ENCODE measurements at regions not wholly inside any gene's neighbourhood (a gene's known extent, or its start where the extent isn't known, plus 50 kb on each side); places are given as distances from the start of the nearest gene placed in this dataset.

- no peak overlapping the region for H3K4me3 ChIP-seq (ENCODE audit: low read depth, low read length)
- no peak for TF ChIP-seq CTCF (IDR thresholded peaks at IDR 0.05; ENCODE audit: low read depth, low read length)
Observed at GRCh38 chr5:147162740-147163139, 72.1 kb upstream of the STK32A start.

- H3K4me3 ChIP-seq (ENCODE audit: low read depth, low read length): no peak overlapping the region
- no peak for TF ChIP-seq CTCF (IDR thresholded peaks at IDR 0.05; ENCODE audit: low read depth, low read length)
Observed at GRCh38 chr5:147167529-147167928, 67.3 kb upstream of the STK32A start.

GRCh38 chr5:147168578-147169327 lies 66.1 kb upstream of the STK32A start:
- no peak overlapping the region for H3K4me3 ChIP-seq (ENCODE audit: low read depth, low read length)
- TF ChIP-seq CTCF (IDR thresholded peaks at IDR 0.05; ENCODE audit: low read depth, low read length): no peak

- H3K4me3 ChIP-seq (ENCODE audit: low read depth, low read length): no peak overlapping the region
- TF ChIP-seq CTCF (IDR thresholded peaks at IDR 0.05; ENCODE audit: low read depth, low read length): no peak
Observed at GRCh38 chr5:147169399-147169798, 65.4 kb upstream of the STK32A start.

GRCh38 chr5:147169901-147170300 lies 64.9 kb upstream of the STK32A start:
- H3K4me3 ChIP-seq (ENCODE audit: low read depth, low read length): no peak overlapping the region
- no peak for TF ChIP-seq CTCF (IDR thresholded peaks at IDR 0.05; ENCODE audit: low read depth, low read length)

- no peak overlapping the region for H3K4me3 ChIP-seq (ENCODE audit: low read depth, low read length)
- TF ChIP-seq CTCF (IDR thresholded peaks at IDR 0.05; ENCODE audit: low read depth, low read length): no peak
Observed at GRCh38 chr5:147170603-147171002, 64.2 kb upstream of the STK32A start.

- H3K4me3 ChIP-seq (ENCODE audit: low read depth, low read length): no peak overlapping the region
Observed at GRCh38 chr5:147174671-147175265, 60.1 kb upstream of the STK32A start.

More at GRCh38 chr5:147174671-147175265, 60.1 kb upstream of the STK32A start:
- TF ChIP-seq CTCF (IDR thresholded peaks at IDR 0.05; ENCODE audit: low read depth, low read length): no peak
